Skin epidermis (tissue), 12 donors: ENCODE measurements at regions not wholly inside any gene's neighbourhood (a gene's known extent, or its start where the extent isn't known, plus 50 kb on each side); places are given as distances from the start of the nearest gene placed in this dataset.
"Not testable (repeated sequence)": the region's sequence is repeated elsewhere in the genome, so short reads cannot be mapped to it uniquely, and the experiment has no call there.

Experiments used
- H3K27ac ChIP-seq, 21 experiments: fragments of 200-600 bp; sonication (generic) in 11 of 21; one replicate each; pipeline ENCODE4 v1.5.0; 2020; ENCODE audit warnings: mild to moderate bottlenecking in 3 of 21, inconsistent platforms in 2 of 21, moderate library complexity in 2 of 21
- H3K4me3 ChIP-seq, 7 experiments: fragments of 200-600 bp; sonication (generic) in 2 of 7; one replicate each; pipeline ENCODE4 v1.5.0; 2020; ENCODE audit warnings: inconsistent platforms in 2 of 7, mild to moderate bottlenecking in 2 of 7, moderate library complexity in 1 of 7

DNA sequence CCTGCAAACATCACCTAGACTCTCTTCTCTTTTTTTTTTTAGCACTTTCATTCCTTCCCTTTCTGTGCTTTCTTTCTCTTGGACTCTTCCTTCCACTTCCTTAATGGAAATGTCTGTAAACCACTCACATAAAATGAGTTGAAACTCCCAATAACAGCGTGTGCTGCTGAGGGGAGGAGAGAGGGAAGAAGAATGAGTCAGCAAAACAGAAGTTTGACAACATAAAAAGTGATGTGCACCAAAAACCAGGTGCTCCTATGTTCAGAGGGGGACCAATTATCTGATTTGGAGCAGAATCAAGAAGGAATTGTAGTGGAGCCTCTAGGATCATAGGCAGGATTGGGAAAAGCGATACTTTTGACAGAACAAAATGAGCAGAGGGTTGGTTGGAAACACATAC, 712.1 kb upstream of the IGFBP3 start:
- Histone ChIP-seq H3K27ac (no peak overlapping the region), H3K4me3 (no peak overlapping the region)

DNA sequence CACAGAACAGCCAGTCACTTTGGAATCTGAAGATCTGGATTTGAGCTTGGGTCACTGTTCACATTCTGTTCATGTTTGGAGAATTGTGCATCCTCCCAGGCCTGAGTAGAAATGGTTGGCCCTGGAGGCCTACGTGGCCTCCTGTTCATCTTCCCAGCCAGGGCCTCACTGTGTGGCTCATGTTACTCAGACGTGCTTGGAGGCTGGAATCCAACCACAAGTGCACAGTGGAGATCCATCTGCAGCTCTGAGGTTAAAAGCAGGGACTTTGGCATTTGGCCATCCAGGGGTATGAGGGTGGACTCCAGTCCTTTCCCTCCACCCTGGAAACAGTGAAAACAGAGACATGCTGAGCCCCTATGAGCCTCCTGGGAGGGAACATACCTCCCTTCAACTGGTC, 709.0 kb upstream of the IGFBP3 start:
- Histone ChIP-seq H3K4me3 (no peak overlapping the region), H3K27ac (no peak overlapping the region)

DNA sequence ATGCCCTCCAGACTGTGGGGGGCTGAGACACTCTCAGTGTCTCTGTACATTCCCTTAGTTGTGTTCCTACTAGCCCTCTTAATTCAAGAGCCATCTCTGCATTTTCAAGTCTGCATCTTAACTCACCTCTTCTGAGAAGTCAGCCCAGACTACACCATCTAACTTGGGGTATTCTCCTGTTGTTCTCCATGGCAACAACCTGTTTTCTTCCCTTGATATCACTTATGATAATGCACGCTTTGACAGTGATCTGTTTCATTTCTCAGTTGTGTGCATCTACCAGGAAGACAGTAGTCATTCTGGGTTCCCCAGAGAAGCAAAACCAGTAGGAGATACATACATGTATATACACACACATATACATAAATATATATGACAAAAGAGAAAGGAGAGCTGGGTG, 707.3 kb upstream of the IGFBP3 start:
- Histone ChIP-seq H3K27ac (no peak overlapping the region), H3K4me3 (no peak overlapping the region)

GRCh38 chr7:46626691-46627310, 705.7 kb upstream of the IGFBP3 start:
- Histone ChIP-seq H3K4me3 (no peak overlapping the region), H3K27ac (peak overlapping the region in 1 of 21 experiments; percentile 26)

DNA sequence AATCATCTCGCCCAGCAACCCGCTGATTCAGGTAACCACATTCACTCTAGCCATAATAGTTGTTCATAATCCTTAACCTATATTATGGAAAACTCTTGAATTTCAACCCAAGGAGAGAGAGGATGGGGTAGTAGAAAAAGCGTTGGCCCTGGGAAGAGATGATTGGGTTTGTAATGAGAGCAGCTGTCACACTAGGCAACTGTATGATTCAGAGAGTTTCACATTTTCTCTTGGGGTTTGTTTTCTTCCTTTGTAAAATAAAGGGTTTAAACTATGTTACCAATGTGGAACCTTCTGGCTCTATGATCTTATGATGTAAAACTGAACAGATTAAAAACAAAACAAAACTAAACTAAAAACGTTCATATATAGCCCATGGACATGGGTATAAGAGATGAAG, 705.2 kb upstream of the IGFBP3 start:
- Histone ChIP-seq H3K4me3 (no peak overlapping the region), H3K27ac (no peak overlapping the region)

DNA sequence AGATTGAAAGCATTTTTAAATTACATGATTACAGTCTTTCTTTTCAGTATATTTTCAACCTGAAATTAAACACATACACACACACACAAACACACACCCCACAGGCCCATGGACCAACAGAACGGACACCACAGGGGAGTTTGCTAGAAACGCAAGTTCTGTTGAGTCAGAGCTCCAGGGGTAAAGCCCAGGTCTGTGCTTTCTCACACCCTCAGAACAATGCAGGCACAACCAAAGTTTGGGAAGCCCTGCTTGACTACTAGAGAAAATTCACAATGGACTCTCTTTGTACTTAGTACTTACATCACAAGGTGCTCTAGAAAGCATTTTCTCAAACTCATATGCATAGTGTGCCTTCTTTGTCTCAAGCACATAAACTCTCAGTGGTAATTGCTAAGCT, 704.0 kb upstream of the IGFBP3 start:
- Histone ChIP-seq H3K27ac (no peak overlapping the region), H3K4me3 (no peak overlapping the region)

DNA sequence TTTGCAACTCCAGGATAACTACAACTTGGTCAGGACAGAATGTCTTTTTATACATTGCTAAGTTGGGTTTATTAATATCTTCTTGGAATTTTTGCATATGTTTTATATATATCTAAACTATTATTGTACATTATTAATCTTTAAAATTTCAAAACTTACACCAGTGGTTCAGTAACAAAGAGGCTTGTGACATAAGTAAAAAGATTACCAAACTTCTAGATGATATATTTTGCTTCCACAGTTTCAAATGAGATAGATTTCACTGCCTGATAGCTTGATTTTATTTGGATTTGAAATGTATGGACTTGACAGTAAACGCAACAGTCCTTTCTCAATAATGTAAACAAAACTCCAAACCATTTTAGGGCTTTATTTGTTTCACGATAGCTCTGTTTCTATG, 701.2 kb upstream of the IGFBP3 start:
- no peak overlapping the region for H3K27ac ChIP-seq

DNA sequence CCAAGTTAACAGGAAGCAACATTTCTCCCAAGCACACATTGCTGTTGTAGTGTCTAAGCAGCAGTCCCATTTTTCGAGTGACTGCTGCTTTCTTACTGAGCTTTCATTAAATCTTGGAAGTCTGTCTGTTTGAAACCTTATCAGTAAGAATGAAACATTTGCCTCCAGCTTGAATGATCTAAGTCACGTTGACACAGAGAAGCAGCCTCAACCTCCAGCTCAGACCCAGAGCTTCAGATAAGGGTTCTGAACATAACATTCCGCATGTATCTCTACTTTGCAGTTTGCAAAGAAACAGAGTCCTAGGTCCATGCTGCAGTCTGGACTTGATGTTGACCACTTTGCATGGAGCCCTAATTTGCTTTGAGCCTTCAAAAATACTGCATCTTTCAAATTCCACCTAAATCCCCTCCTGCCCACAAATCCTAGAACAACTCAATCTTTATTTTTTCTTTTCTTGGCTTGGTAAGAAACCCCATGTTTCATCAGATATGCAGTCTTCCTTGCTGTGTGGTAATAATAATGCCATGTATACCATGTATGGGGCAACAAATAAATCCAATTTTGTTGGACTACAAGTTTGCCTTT, 698.7 kb upstream of the IGFBP3 start:
- Histone ChIP-seq H3K4me3 (no peak overlapping the region), H3K27ac (no peak overlapping the region)

More for the DNA sequence above, 701.2 kb upstream of the IGFBP3 start:
- H3K4me3 ChIP-seq = no peak overlapping the region

GRCh38 chr7:46616636-46617035, 695.6 kb upstream of the IGFBP3 start:
- Histone ChIP-seq H3K27ac (no peak overlapping the region), H3K4me3 (no peak overlapping the region)

DNA sequence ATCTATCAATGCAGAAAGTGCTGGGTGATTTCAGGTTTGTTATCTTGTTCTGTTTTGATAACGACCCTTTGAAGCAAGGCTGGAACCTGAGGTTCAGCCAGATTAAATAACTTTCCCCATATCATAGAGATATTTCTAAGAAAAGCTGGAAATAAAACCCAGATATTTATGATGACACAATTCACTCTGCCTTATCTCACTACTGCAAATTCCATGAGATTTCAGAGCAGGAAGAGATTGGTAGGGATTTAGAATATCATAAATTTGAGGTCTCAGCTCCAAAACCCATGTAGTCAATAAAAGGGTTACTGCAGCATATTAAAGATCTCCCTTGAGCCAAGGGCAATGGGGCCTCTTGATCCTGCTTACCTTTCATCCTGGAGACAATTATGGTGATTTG, 692.5 kb upstream of the IGFBP3 start:
- H3K27ac ChIP-seq = no peak overlapping the region
- H3K4me3 ChIP-seq = no peak overlapping the region

DNA sequence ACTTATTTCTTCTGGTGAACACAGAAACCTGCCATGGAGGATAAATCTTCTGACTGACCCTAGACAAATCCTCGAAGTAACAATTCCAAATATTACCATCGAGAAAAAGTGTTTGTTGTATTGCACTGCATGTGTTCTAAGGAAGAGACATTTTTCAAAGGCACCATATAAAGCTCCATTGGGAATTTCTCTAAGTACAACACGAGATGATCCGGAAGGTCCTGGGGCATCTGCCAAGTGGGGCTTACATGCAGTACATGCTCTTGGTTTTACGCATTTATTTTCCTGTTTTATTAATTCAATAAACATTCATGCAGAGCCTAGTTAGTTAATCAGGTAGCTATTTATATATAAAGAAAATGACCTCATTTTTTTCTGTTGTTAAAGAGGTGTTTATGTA, 692.0 kb upstream of the IGFBP3 start:
- Histone ChIP-seq H3K4me3 (no peak overlapping the region), H3K27ac (no peak overlapping the region)

DNA sequence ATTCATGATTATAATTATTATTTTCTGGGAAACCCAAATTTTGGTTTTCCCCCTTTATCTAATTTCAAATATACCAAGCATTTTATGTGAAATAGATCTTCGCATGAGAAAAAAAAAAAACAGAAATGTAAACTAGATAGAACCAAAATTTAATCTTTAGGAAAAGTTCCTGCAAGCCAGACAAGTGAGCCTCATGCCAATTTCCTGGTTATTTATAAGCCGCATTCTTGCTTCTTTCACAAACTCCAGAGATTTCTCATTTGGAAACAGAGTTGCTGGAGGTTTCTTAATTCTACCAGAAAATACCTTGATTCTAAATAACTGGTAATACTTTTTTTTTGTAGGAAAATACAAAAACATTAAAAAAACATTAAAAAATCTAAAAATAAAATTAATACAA, 690.4 kb upstream of the IGFBP3 start:
- no peak overlapping the region for H3K27ac ChIP-seq
- no peak overlapping the region for H3K4me3 ChIP-seq

GRCh38 chr7:46610746-46611145, 689.7 kb upstream of the IGFBP3 start:
- Histone ChIP-seq H3K4me3 (no peak overlapping the region), H3K27ac (no peak overlapping the region)

- Histone ChIP-seq H3K27ac (no peak overlapping the region), H3K4me3 (no peak overlapping the region)
Measured at GRCh38 chr7:46607176-46607575, 686.1 kb upstream of the IGFBP3 start.

GRCh38 chr7:46606761-46607160, 685.7 kb upstream of the IGFBP3 start:
- no peak overlapping the region for H3K4me3 ChIP-seq
- H3K27ac ChIP-seq = no peak overlapping the region

DNA sequence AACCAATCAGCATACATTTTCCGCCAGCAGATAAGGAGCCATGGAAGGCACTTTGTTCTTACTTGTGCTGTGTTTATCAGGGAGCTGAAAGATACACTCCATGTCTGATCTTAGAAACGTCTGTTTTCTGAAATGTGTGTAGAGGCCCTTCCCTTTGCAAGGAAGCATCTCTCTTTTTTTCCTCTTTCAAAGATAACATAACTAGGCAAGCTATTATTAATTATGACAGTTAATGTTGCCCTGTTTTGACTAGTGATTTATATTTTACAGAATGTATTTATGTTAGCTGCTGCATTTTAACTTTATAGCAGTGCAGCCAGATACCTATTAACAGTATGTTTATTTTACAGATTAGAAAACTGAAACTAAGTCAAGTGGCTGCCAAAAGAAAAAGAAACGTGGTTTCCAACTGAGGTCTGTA, 683.2 kb upstream of the IGFBP3 start:
- Histone ChIP-seq H3K27ac (peak overlapping the region in 3 of 21 experiments; percentile 43 to 61 (median 60)), H3K4me3 (no peak overlapping the region)

GRCh38 chr7:46603780-46604179, 682.7 kb upstream of the IGFBP3 start:
- Histone ChIP-seq H3K4me3 (no peak overlapping the region), H3K27ac (peak overlapping the region in 4 of 21 experiments; percentile 36 to 61 (median 52))

DNA sequence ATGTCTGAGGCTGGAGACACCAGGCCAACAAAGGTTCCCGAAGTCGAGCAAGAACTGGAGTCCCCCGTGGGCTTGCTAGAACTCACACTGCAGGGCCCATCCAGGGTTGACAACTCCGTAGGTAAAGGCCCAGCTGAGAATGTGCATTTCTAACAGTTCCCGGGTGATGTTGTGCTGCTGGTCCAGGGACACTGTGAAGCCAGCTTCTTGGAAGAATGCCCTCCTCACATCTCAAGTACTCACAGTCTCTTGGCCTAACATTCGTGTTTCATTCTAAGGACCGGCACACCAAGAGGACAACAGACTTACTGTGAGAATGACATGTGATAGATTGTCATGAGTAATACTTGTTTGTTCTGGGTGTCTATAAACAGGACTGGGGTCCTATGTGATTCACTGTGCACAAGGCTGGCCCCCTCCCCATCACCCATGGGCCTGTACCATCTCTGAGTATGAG, 682.3 kb upstream of the IGFBP3 start:
- peak overlapping the region in 4 of 21 experiments; percentile 2 to 61 (median 40) for H3K27ac ChIP-seq
- no peak overlapping the region for H3K4me3 ChIP-seq

- Histone ChIP-seq H3K27ac (no peak overlapping the region), H3K4me3 (no peak overlapping the region)
Measured at GRCh38 chr7:46600340-46600739, 679.3 kb upstream of the IGFBP3 start.

- not testable (repeated sequence) for H3K4me3 ChIP-seq
Measured at GRCh38 chr7:46594831-46595230, 673.8 kb upstream of the IGFBP3 start.

GRCh38 chr7:46590918-46591905, 670.1 kb upstream of the IGFBP3 start:
- H3K27ac ChIP-seq, H3K4me3 ChIP-seq: not testable (repeated sequence)

More at GRCh38 chr7:46594831-46595230, 673.8 kb upstream of the IGFBP3 start:
- H3K27ac ChIP-seq = not testable (repeated sequence)
